ENCODE measurements at regions not wholly inside any gene's neighbourhood (a gene's known extent, or its start where the extent isn't known, plus 50 kb on each side); places are given as distances from the start of the nearest gene placed in this dataset.

DNA sequence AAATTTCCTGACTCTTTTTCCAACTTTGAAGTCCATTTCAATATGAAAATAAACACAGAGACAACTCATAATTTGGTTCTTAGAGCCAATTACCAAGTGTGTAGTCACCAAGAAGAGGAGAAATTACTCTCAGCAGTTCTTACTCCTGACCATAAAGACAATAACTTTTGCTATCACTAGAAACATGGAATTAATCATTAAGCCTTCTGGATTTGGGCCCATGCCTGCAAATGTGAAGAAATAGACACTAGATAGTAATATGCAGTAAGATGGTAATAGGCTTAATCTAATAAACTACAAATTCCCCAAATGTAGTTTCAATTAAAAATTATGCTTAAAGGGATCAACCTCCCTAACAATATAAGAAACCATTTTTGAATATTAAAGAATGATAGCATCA lies 185.1 kb upstream of the AGTR1 start:
- TF ChIP-seq, protein P1, sequence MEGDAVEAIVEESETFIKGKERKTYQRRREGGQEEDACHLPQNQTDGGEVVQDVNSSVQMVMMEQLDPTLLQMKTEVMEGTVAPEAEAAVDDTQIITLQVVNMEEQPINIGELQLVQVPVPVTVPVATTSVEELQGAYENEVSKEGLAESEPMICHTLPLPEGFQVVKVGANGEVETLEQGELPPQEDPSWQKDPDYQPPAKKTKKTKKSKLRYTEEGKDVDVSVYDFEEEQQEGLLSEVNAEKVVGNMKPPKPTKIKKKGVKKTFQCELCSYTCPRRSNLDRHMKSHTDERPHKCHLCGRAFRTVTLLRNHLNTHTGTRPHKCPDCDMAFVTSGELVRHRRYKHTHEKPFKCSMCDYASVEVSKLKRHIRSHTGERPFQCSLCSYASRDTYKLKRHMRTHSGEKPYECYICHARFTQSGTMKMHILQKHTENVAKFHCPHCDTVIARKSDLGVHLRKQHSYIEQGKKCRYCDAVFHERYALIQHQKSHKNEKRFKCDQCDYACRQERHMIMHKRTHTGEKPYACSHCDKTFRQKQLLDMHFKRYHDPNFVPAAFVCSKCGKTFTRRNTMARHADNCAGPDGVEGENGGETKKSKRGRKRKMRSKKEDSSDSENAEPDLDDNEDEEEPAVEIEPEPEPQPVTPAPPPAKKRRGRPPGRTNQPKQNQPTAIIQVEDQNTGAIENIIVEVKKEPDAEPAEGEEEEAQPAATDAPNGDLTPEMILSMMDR (IDR thresholded peaks at IDR 0.05; ENCODE audit: insufficient read depth, low read depth, low read length) = no peak
- TF ChIP-seq EZH2 (IDR thresholded peaks at IDR 0.05; ENCODE audit: insufficient read depth, low read length) = no peak
